ENCODE measurements at regions not wholly inside any gene's neighbourhood (a gene's known extent, or its start where the extent isn't known, plus 50 kb on each side); places are given as distances from the start of the nearest gene placed in this dataset.
"Not testable (repeated sequence)": the region's sequence is repeated elsewhere in the genome, so short reads cannot be mapped to it uniquely, and the experiment has no call there.

- FAIRE-seq, result no peak
These were observed 268.8 kb upstream of the DIO3 start for GRCh38 chr14:101292448-101292847.

GRCh38 chr14:101293605-101294004, 267.7 kb upstream of the DIO3 start:
- no peak for FAIRE-seq

- FAIRE-seq, result no peak
These were observed 267.2 kb upstream of the DIO3 start for GRCh38 chr14:101294136-101294535.

- not testable (repeated sequence) for FAIRE-seq
These were observed 261.5 kb upstream of the DIO3 start for GRCh38 chr14:101299781-101300180.

GRCh38 chr14:101301011-101301410, 260.3 kb upstream of the DIO3 start:
- no peak for FAIRE-seq

GRCh38 chr14:101307162-101307561, 254.1 kb upstream of the DIO3 start:
- not testable (repeated sequence) for FAIRE-seq

GRCh38 chr14:101311186-101311585, 250.1 kb upstream of the DIO3 start:
- FAIRE-seq, result not testable (repeated sequence)

- FAIRE-seq, result no peak
These were observed 248.0 kb upstream of the DIO3 start for GRCh38 chr14:101313268-101313667.

- FAIRE-seq, result no peak
These were observed 245.4 kb upstream of the DIO3 start for GRCh38 chr14:101315802-101316296.

- no peak for FAIRE-seq
These were observed 243.0 kb upstream of the DIO3 start for GRCh38 chr14:101318271-101318670.

GRCh38 chr14:101320396-101320795, 240.9 kb upstream of the DIO3 start:
- no peak for FAIRE-seq

- no peak for FAIRE-seq
These were observed 239.1 kb upstream of the DIO3 start for GRCh38 chr14:101322223-101322622.

- no peak for FAIRE-seq
These were observed 238.2 kb upstream of the DIO3 start for GRCh38 chr14:101323111-101323510.

- not testable (repeated sequence) for FAIRE-seq
These were observed 237.6 kb upstream of the DIO3 start for GRCh38 chr14:101323614-101324235.

- no peak for FAIRE-seq
These were observed 236.0 kb upstream of the DIO3 start for GRCh38 chr14:101325319-101325718.

- no peak for FAIRE-seq
These were observed 232.8 kb upstream of the DIO3 start for GRCh38 chr14:101328412-101329028.

- FAIRE-seq, result no peak
These were observed 230.7 kb upstream of the DIO3 start for GRCh38 chr14:101330416-101331140.

- FAIRE-seq, result no peak
These were observed 230.2 kb upstream of the DIO3 start for GRCh38 chr14:101331141-101331525.

GRCh38 chr14:101331661-101332169, 229.6 kb upstream of the DIO3 start:
- FAIRE-seq, result no peak

GRCh38 chr14:101332281-101332680, 229.0 kb upstream of the DIO3 start:
- FAIRE-seq, result no peak

- no peak for FAIRE-seq
These were observed 227.7 kb upstream of the DIO3 start for GRCh38 chr14:101333335-101334280.

- no peak for FAIRE-seq
These were observed 226.6 kb upstream of the DIO3 start for GRCh38 chr14:101334656-101335055.
